GM12878 (cell line): ENCODE measurements at regions not wholly inside any gene's neighbourhood (a gene's known extent, or its start where the extent isn't known, plus 50 kb on each side); places are given as distances from the start of the nearest gene placed in this dataset.

ENCODE experiments used
- ATAC-seq: fragments of 200-7000 bp; cut with Tn5 transposase; 3 replicates; pipeline ENCODE4 v1.9.1; 2020; ENCODE audit warnings: mild to moderate bottlenecking, moderate library complexity
- BruUV-seq: library from RNA; stranded (reverse); fragments of 400-500 nt; replicated peaks from 2 replicates; lab custom pipeline; 2021; lab: Mats Ljungman, UMichigan
- CTCF ChIA-PET: fragments of 300-600 bp; sonication (Branson Sonifier 250); formaldehyde crosslinking; extraction: SDS; loops from one replicate; lab custom pipeline; 2021; ENCODE audit warnings: inconsistent platforms; lab: Yijun Ruan, JAX
- POLR2A ChIA-PET: fragments of 350-600 bp; formaldehyde crosslinking; extraction: SDS; loops from one replicate; lab custom pipeline; 2021; ENCODE audit warnings: inconsistent platforms; lab: Charles Lee
- RAD21 ChIA-PET: fragments of 300-600 bp; sonication (Branson Sonifier 250); formaldehyde crosslinking; loops from one replicate; lab custom pipeline; 2023; ENCODE audit warnings: antibody characterized with exemption; ENCODE audit not compliant: unreplicated experiment; lab: Charles Lee
- SMC1A ChIA-PET: fragments of 300-600 bp; sonication (Branson Sonifier 250); formaldehyde crosslinking; loops from one replicate; lab custom pipeline; 2023; ENCODE audit not compliant: unreplicated experiment, uncharacterized antibody; lab: Charles Lee
- DNase-seq: peaks from one replicate; pipeline ENCODE4 v3.0.0-alpha.2; 2011; ENCODE audit warnings: low read depth, low spot score
- FAIRE-seq: peaks from 3 replicates; lab custom pipeline; 2011; peaks lifted over from hg19 to GRCh38; lab: Jason Lieb, UNC
- H2AFZ ChIP-seq: 2 replicates; pipeline ENCODE4 v1.6.0; 2011; ENCODE audit warnings: low read depth, low read length, control low read depth; ENCODE audit not compliant: control insufficient read depth
- H3K27ac ChIP-seq: 2 replicates; pipeline ENCODE4 v1.5.1; 2011; ENCODE audit warnings: control low read depth; ENCODE audit not compliant: control insufficient read depth, insufficient read depth
- H3K27me3 ChIP-seq, 2 experiments: replicated peaks in 1 of 2; 2 replicates each; pipeline versions ENCODE4 v1.6.0 to v1.6.1; 2011; ENCODE audit warnings: low read length in 1 of 2; ENCODE audit not compliant: control insufficient read depth in 2 of 2, insufficient read depth in 2 of 2
- H3K36me3 ChIP-seq, 2 experiments: 2 replicates each; pipeline ENCODE4 v1.5.1; 2011; ENCODE audit warnings: low read length in 1 of 2; ENCODE audit not compliant: control insufficient read depth in 2 of 2, insufficient read depth in 2 of 2
- H3K4me1 ChIP-seq: 2 replicates; pipeline ENCODE4 v1.6.1; 2011; ENCODE audit warnings: mild to moderate bottlenecking, low read length, moderate library complexity, mixed read lengths; ENCODE audit not compliant: control insufficient read depth, insufficient read depth
- H3K4me2 ChIP-seq: 2 replicates; pipeline ENCODE4 v1.6.0; 2011; ENCODE audit warnings: control low read depth; ENCODE audit not compliant: control insufficient read depth, insufficient read depth
- H3K4me3 ChIP-seq: fragments of 200-600 bp; sonication (generic); 2 replicates; pipeline ENCODE4 v1.5.1; 2016
- H3K79me2 ChIP-seq: 2 replicates; pipeline ENCODE4 v1.6.0; 2011; ENCODE audit warnings: low read length; ENCODE audit not compliant: control insufficient read depth, insufficient read depth
- H3K9ac ChIP-seq: 2 replicates; pipeline ENCODE4 v1.8.0; 2011; ENCODE audit warnings: low read length, control low read depth, mixed read lengths; ENCODE audit not compliant: control insufficient read depth, insufficient read depth
- H3K9me3 ChIP-seq: replicated peaks from 3 replicates; pipeline ENCODE4 v1.5.1; 2011; ENCODE audit warnings: mild to moderate bottlenecking, low read length; ENCODE audit not compliant: control insufficient read depth, insufficient read depth
- H4K20me1 ChIP-seq: 2 replicates; pipeline ENCODE4 v1.6.0; 2011; ENCODE audit not compliant: control insufficient read depth, insufficient read depth
- BMI1 ChIP-seq: fragments of 450-650 bp; IDR thresholded peaks from 2 replicates; pipeline ENCODE4 v1.6.1; 2016; ENCODE audit warnings: mild to moderate bottlenecking, moderate library complexity, borderline replicate concordance
- CEBPB ChIP-seq, 2 experiments: fragments of 150-350 bp in 1 of 2; IDR thresholded peaks; 2 replicates each; pipeline ENCODE4 v1.6.1; 2012 to 2014; ENCODE audit warnings: low read depth in 2 of 2, low read length in 2 of 2, borderline replicate concordance in 1 of 2, inconsistent platforms in 1 of 2
- CREB1 ChIP-seq: IDR thresholded peaks from 2 replicates; pipeline ENCODE4 v1.6.1; 2012; ENCODE audit warnings: low read depth, mild to moderate bottlenecking, inconsistent platforms
- EED ChIP-seq: sonication (generic); IDR thresholded peaks from 2 replicates; pipeline ENCODE4 v1.6.1; 2016; ENCODE audit warnings: antibody characterized with exemption, low read depth
- GABPA ChIP-seq: IDR thresholded peaks from 2 replicates; pipeline ENCODE4 v1.6.1; 2014; ENCODE audit warnings: antibody characterized with exemption, low read depth, mild to moderate bottlenecking, inconsistent platforms
- PAX5 ChIP-seq: IDR thresholded peaks from 2 replicates; pipeline ENCODE4 v1.6.1; 2011; ENCODE audit warnings: low read depth, low read length, borderline replicate concordance
- PML ChIP-seq: IDR thresholded peaks from 2 replicates; pipeline ENCODE4 v1.6.1; 2012; ENCODE audit warnings: low read length, inconsistent platforms
- POLR2AphosphoS5 ChIP-seq: IDR thresholded peaks from 2 replicates; pipeline ENCODE4 v1.6.1; 2011; ENCODE audit warnings: mild to moderate bottlenecking, low read length, inconsistent platforms
- SMAD5 ChIP-seq: IDR thresholded peaks from 2 replicates; pipeline ENCODE4 v1.6.1; 2016; ENCODE audit warnings: antibody characterized with exemption, low read depth
- SMARCA5 ChIP-seq: fragments of 450-650 bp; IDR thresholded peaks from 2 replicates; pipeline ENCODE4 v1.6.1; 2017; ENCODE audit warnings: mild to moderate bottlenecking
- TCF12 ChIP-seq: IDR thresholded peaks from 2 replicates; pipeline ENCODE4 v1.6.1; 2011; ENCODE audit warnings: low read depth, mild to moderate bottlenecking, low read length
- YBX1 ChIP-seq: fragments of 450-650 bp; IDR thresholded peaks from 2 replicates; pipeline ENCODE4 v1.6.1; 2016; ENCODE audit warnings: antibody characterized with exemption
- ZBED1 ChIP-seq: IDR thresholded peaks from 2 replicates; pipeline ENCODE4 v1.6.1; 2016; ENCODE audit warnings: borderline replicate concordance
- ZNF274 ChIP-seq: IDR thresholded peaks from one replicate; pipeline ENCODE4 v1.8.0; 2011; ENCODE audit not compliant: insufficient read length, insufficient read depth
- ZNF687 ChIP-seq: fragments of 450-650 bp; IDR thresholded peaks from 2 replicates; pipeline ENCODE4 v1.6.1; 2017; ENCODE audit warnings: mild to moderate bottlenecking, moderate library complexity
- WGBS: methylation state at CpG from one replicate; pipeline ENCODE4 v1.1.6; 2016; ENCODE audit warnings: low lambda C conversion rate; ENCODE audit not compliant: insufficient replicate concordance, insufficient coverage; ENCODE audit errors: missing lambda C conversion rate; 5-methylcytosine and 5-hydroxymethylcytosine counted together
- in situ Hi-C: fragments of 300-500 bp; cut with MboI; formaldehyde crosslinking; loops from 9 replicates; pipeline ENCODE4 v1.14.3; 2018; ENCODE audit warnings: mixed read lengths
- intact Hi-C: fragments of 100-400 bp; cut with micrococcal nuclease; formaldehyde crosslinking; loops from one replicate; pipeline ENCODE4 v1.14.2; 2022; ENCODE audit not compliant: unreplicated experiment
- TF ChIP-seq, protein P1 (sequence below): IDR thresholded peaks from 2 replicates; pipeline ENCODE4 v1.6.1; 2011; ENCODE audit warnings: mild to moderate bottlenecking, low read depth, low read length, moderate library complexity; ENCODE audit not compliant: insufficient replicate concordance
- TF ChIP-seq, protein P2 (sequence below): fragments of 450-650 bp; IDR thresholded peaks from 2 replicates; pipeline ENCODE4 v1.6.1; 2016; ENCODE audit warnings: mild to moderate bottlenecking

GRCh38 chr4:52373650-52374049 lies 285.5 kb downstream of the USP46 start:
- no peak for TF ChIP-seq TCF12
- TF ChIP-seq BMI1, result no peak
- TF ChIP-seq SMARCA5, result no peak
- no peak for TF ChIP-seq ZNF274
- TF ChIP-seq ZNF687, result no peak
- TF ChIP-seq YBX1, result no peak
- no peak for TF ChIP-seq SMAD5
- no peak for TF ChIP-seq ZBED1
- TF ChIP-seq, protein P1, sequence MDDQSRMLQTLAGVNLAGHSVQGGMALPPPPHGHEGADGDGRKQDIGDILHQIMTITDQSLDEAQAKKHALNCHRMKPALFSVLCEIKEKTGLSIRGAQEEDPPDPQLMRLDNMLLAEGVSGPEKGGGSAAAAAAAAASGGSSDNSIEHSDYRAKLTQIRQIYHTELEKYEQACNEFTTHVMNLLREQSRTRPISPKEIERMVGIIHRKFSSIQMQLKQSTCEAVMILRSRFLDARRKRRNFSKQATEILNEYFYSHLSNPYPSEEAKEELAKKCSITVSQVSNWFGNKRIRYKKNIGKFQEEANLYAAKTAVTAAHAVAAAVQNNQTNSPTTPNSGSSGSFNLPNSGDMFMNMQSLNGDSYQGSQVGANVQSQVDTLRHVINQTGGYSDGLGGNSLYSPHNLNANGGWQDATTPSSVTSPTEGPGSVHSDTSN, result no peak
- TF ChIP-seq CEBPB (IDR thresholded peaks at IDR 0.05; ENCODE audit: borderline replicate concordance in 1 of 2, low read depth in 2 of 2, low read length in 2 of 2), result no peak
- no peak for TF ChIP-seq EED
- TF ChIP-seq, protein P2, sequence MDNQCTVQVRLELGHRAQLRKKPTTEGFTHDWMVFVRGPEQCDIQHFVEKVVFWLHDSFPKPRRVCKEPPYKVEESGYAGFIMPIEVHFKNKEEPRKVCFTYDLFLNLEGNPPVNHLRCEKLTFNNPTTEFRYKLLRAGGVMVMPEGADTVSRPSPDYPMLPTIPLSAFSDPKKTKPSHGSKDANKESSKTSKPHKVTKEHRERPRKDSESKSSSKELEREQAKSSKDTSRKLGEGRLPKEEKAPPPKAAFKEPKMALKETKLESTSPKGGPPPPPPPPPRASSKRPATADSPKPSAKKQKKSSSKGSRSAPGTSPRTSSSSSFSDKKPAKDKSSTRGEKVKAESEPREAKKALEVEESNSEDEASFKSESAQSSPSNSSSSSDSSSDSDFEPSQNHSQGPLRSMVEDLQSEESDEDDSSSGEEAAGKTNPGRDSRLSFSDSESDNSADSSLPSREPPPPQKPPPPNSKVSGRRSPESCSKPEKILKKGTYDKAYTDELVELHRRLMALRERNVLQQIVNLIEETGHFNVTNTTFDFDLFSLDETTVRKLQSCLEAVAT, result no peak
- TF ChIP-seq CREB1, result no peak
- no peak for TF ChIP-seq POLR2AphosphoS5
- no peak for TF ChIP-seq PML
- no peak for TF ChIP-seq PAX5
- no peak for TF ChIP-seq GABPA
- WGBS, result 37% methylated on average over 3 of the region's 3 CpGs
- SMC1A ChIA-PET, result no interaction called here
- ATAC-seq, result no peak
- Histone ChIP-seq H3K9ac (no peak overlapping the region), H3K27me3 (no peaks in the 10 kb centered on the region), H4K20me1 (no peaks in the 10 kb centered on the region), H3K4me2 (no peak overlapping the region), H3K36me3 (no peaks in the 10 kb centered on the region), H3K4me1 (no peaks in the 10 kb centered on the region), H2AFZ (no peak overlapping the region), H3K79me2 (no peaks in the 10 kb centered on the region), H3K9me3 (no peaks in the 10 kb centered on the region), H3K27ac (no peak overlapping the region), H3K4me3 (no peak overlapping the region)
- CTCF ChIA-PET, result interaction anchor here (1.1 kb wide), 1 partner anchor 16 kb away, joined by 3 read pairs; no protein-coding TSS in a partner anchor
- no TSS peak for BruUV-seq
- in situ Hi-C loops (loop anchor here (5.0 kb wide), 1 partner anchor 289 kb away; no protein-coding TSS in a partner anchor), intact Hi-C loops (loop anchor here (10.0 kb wide), 1 partner anchor 211 kb away; no protein-coding TSS in a partner anchor)
- no peak for DNase-seq
- RAD21 ChIA-PET, result no interaction called here
- FAIRE-seq, result no peak
- POLR2A ChIA-PET, result no interaction called here
